Activated B cell treated with CpG ODN at 0.5 μM for 24 hours (primary cell): ENCODE measurements at regions not wholly inside any gene's neighbourhood (a gene's known extent, or its start where the extent isn't known, plus 50 kb on each side); places are given as distances from the start of the nearest gene placed in this dataset.

Experiments used
- ATAC-seq: fragments of 200-7000 bp; cut with Tn5 transposase; one replicate; pipeline ENCODE4 v1.10.0; 2021; ENCODE audit warnings: low read depth, mild to moderate bottlenecking, moderate library complexity
- CTCF ChIA-PET: fragments of 350-600 bp; sonication (Branson Sonifier 250); formaldehyde crosslinking; loops from one replicate; lab custom pipeline; 2021; ENCODE audit warnings: antibody characterized with exemption; lab: Charles Lee
- POLR2A ChIA-PET: fragments of 350-600 bp; sonication (Branson Sonifier 250); formaldehyde crosslinking; loops from one replicate; lab custom pipeline; 2021; ENCODE audit warnings: antibody characterized with exemption; lab: Charles Lee
- DNase-seq: peaks from one replicate; pipeline ENCODE4 v3.0.0; 2022
- H3K27ac Mint-ChIP-seq: one replicate; pipeline ENCODE4 v1.8.0; 2020; ENCODE audit warnings: mixed read lengths
- H3K27me3 Mint-ChIP-seq: one replicate; pipeline ENCODE4 v1.8.0; 2021; ENCODE audit warnings: mixed read lengths
- H3K36me3 Mint-ChIP-seq: one replicate; pipeline ENCODE4 v1.8.0; 2021; ENCODE audit warnings: low read depth, mixed read lengths
- H3K4me1 Mint-ChIP-seq: one replicate; pipeline ENCODE4 v1.8.0; 2021; ENCODE audit warnings: mixed read lengths
- H3K4me3 Mint-ChIP-seq: one replicate; pipeline ENCODE4 v1.8.0; 2020; ENCODE audit warnings: mild to moderate bottlenecking, mixed read lengths
- H3K9me3 Mint-ChIP-seq: one replicate; pipeline ENCODE4 v1.8.0; 2020; ENCODE audit warnings: mixed read lengths
- CTCF ChIP-seq: fragments of 200-600 bp; IDR thresholded peaks from one replicate; pipeline ENCODE4 v1.8.0; 2022; ENCODE audit warnings: antibody characterized with exemption, mild to moderate bottlenecking
- intact Hi-C: fragments of 100-400 bp; cut with micrococcal nuclease; formaldehyde crosslinking; loops from one replicate; pipeline ENCODE4 v1.15.1; 2024

- no peak for DNase-seq
- intact Hi-C loops, result no loop called here
- no peak for ATAC-seq
- H3K27me3 Mint-ChIP-seq, result peaks cover 13% of the 10 kb centered on the region
- ChIA-PET POLR2A (no interaction called here), CTCF (interaction anchor here (1.3 kb wide), 1 partner anchor 61 kb away, joined by 3 read pairs; no protein-coding TSS in a partner anchor)
- TF ChIP-seq CTCF, result no peak
- no peak overlapping the region for H3K27ac Mint-ChIP-seq
- H3K9me3 Mint-ChIP-seq, result no peaks in the 10 kb centered on the region
- no peaks in the 10 kb centered on the region for H3K4me1 Mint-ChIP-seq
- no peaks in the 10 kb centered on the region for H3K36me3 Mint-ChIP-seq
- no peak overlapping the region for H3K4me3 Mint-ChIP-seq
These were observed 55.5 kb upstream of the EEF1E1 start for GRCh38 chr6:8157839-8158238.

GRCh38 chr6:8155259-8156012, 53.1 kb upstream of the EEF1E1 start:
- H3K9me3 Mint-ChIP-seq, result no peaks in the 10 kb centered on the region
- H3K4me1 Mint-ChIP-seq, result no peaks in the 10 kb centered on the region
- no peak overlapping the region for H3K4me3 Mint-ChIP-seq
- DNase-seq (no peak), ATAC-seq (no peak)
- H3K27me3 Mint-ChIP-seq, result peaks cover 9% of the 10 kb centered on the region
- H3K36me3 Mint-ChIP-seq, result no peaks in the 10 kb centered on the region
- intact Hi-C loops, result no loop called here
- H3K27ac Mint-ChIP-seq, result no peak overlapping the region
- TF ChIP-seq CTCF, result no peak
- ChIA-PET POLR2A (no interaction called here), CTCF (no interaction called here)
